NCI-H2227 treated with DMSO at 0.1 percent for 48 hours (cell line): ENCODE measurements at regions not wholly inside any gene's neighbourhood (a gene's known extent, or its start where the extent isn't known, plus 50 kb on each side); places are given as distances from the start of the nearest gene placed in this dataset.
"Not testable (repeated sequence)": the region's sequence is repeated elsewhere in the genome, so short reads cannot be mapped to it uniquely, and the experiment has no call there.

ENCODE experiments used
- DNase-seq: peaks from one replicate; lab custom pipeline; 2025; lab: John Stamatoyannopoulos, UW

DNA sequence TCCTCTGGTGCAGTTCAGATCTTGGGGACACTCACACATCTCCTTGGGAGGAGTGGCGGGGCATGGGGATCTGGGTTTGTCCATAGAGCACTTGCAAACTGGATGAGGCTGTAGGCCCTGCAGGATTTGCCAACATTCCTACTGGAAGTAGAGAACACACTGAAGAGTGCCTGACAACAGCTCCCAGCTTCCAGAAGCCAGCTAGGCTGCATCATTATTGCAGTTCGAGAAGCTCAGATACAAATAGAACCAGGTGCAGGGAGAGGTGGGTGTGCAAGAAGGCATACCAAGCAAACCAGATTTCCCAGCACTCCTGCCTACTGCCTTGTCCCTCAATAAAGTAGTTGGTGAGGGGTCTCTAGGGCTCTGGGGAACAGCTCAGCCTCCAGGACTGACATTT is 52.5 kb downstream of the RHOB start:
- DNase-seq: no peak

DNA sequence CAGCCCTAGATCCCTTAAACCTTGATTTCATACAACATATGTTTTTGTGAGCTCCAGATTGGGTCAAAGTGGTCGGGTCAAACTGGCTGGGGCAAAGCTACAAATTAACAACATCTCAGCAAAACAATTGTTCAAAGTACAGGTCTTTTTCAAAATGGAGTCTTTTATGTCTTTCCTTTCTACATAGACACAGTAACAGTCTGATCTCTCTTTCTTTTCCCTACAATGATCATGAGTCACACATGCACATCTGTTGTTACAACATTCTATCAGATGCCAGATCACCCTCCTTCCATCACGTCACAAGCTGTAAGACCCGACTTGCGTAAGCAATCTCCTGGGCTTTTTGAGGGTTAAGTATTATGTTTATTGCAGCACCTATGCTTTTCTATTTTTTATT is 55.1 kb downstream of the RHOB start:
- no peak for DNase-seq

DNA sequence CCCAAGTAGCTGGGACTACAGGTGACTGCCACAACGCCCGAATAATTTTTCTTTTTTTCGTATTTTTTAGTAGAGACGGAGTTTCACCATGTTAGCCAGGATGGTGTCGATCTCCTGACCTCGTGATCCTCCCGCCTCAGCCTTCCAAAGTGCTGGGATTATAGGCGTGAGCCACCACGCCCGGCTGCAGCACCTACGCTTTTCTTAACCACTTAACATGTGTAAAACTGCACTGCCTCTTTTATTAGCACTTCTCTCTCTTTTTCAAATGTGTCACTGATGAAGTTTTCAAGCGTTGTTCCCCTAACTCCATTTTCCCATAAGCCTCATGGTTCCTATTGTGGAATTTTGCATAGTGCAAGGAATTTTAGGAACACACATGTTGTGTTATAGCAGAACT is 55.6 kb downstream of the RHOB start:
- DNase-seq: not testable (repeated sequence)

DNA sequence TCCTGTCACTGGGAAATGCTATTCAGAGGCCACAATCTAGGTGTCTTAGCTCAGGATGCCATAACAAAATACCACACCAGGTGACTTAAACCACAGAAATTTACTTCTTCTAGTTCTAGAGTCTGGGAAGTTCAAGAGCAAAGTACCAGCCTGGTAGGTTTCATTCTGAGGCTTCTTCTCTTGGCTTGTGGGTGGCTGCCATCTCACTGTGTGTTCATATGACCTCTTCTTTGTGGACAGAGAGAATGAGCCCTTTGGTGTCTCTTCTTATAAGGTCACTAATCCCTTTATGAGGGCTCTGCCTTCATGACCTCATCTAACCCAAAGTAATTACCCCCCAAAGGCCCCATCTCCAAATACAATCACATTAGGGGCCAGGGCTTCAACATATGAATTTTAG is 57.3 kb downstream of the RHOB start:
- DNase-seq: no peak

DNA sequence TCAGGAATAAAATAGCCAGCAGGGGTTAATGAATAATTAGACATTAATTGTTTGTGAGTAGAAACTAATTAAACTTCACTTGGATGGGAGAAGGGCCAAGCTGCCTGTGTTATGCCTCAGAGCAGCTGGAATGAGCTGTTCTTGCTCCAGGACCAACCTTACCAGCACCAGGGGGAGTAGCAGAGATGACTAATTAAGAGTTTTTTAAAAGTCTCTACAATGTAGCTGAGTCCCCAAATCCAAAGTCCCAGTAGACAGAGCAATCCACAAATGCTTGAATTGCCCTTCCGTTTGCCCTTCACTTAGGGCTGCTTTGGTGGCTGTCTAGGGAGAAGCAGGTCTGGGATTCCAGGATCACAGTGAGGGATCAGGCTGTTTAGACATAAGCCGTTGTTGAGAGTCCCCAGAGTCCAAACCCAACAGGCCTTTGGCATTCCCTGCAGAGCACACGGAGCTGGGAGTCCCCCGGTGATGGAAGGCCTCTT is 59.4 kb downstream of the RHOB start:
- no peak for DNase-seq

DNA sequence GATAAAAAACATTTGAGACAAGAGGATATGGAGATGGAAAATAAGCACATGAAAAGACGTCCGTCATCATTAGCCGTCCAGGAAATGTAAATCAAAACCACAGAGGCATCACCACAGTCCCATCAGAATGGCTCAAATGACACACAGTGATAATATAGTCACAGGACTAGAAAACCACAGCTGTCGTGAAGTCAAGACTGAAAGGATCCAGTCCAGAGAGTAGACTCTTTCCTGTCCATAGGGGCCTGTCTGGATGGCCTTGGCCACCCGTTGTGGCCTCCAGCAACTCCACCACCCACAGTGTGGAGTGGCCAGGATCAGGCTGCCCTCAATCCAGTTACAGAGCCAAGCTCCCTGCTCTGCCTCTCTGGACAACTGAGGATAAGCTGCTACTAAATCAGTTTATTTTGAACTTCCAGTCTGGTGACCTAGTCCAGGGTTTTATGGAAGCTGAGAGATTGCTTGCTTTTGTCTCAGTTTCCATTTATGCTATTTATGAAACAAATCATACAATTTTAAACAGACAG is 60.4 kb downstream of the RHOB start:
- DNase-seq: no peak

DNA sequence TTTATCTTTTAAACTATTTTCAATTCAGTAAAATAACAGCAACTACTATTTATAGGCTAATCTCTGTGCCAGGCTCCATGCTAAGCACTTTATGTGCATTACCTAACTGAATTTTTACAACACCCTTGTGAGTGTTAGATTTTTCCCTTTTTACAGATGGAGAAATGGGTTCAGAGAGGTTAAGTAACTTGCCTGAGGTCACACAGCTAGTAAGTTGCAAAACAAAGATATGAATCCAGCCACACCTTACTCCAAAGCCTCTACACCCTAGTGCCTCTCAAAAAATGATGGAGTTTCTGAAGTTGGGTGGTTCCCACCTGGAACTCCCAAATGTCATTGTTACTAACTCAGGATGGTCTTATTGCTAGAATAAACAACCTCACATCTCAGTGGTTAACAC is 60.8 kb downstream of the RHOB start:
- DNase-seq: no peak

DNA sequence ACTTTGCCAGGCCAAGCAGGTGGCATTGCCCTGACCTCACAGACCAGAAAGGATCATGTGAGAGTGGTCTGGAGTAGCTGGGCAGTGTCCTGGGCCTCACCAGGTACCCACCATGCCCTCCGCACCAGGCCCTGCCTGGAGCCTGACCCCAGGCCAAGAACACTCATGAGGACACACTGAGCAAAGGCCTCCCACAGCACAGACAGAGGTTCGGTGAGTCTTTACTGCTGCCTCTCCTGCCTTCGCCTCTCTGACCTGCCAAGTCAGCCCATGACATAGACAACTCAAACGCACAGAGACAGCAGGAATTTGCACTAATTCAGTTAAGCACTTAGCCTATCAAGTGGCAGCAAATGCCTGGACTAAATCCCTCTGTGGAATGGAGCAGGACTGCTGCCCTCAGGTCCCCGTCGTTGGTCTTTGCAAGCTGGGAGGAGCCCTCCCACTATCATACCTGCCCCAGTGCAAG is 62.5 kb downstream of the RHOB start:
- DNase-seq: no peak

DNA sequence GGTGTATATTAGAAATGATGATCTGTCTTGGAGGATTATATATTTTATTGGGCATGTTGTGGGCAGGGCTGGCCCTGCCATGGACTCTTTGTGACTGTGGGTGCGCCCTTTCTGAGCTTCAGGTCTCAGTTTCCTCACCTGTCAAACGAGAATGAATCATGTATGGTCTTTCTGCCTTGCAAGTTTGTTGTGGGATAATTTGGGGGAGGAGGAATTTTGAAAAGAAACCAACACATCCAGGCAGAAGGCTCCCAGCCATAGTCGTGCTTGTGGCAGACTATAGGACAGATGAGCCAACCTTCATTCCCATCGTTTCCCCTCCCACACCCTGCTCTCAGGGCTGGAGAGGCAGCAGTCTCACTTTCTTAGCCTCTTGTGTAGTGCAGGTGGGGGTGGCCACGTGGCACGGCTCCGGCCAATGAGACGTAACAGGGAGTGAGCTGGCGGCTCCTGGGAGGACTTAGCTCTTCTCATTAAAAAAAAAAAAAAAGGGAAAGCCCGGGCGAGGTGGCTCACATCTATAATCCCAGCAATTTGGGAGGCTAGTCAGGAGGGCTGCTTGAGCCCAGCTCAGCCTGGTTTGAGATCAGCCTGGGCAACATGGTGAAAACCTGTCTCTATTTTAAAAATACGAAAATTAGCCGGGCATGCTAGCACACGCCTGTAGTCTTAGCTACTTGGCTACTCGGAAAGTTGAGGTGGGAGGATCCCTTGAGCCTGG is 63.1 kb downstream of the RHOB start:
- peak; percentile 27 for DNase-seq

DNA sequence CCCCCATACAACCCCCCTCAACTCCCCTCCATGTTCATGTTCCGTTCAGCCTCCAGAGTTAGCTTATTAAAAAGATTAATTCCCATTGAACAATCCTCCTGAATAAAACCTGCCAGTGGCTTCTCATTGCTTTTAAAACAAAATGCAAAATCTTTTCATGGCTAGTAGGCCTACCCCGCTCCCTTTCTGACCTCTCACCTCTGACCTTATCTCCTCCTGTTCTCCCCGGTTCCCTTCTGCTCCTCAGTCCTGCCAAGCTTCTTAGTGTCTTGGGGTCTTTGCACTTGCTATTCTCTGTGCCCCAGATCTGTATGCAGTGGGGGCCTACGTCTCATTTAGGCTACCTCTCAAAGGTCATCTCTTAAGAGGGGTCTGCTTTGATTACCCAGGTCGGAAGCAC is 64.3 kb downstream of the RHOB start:
- DNase-seq: no peak

DNA sequence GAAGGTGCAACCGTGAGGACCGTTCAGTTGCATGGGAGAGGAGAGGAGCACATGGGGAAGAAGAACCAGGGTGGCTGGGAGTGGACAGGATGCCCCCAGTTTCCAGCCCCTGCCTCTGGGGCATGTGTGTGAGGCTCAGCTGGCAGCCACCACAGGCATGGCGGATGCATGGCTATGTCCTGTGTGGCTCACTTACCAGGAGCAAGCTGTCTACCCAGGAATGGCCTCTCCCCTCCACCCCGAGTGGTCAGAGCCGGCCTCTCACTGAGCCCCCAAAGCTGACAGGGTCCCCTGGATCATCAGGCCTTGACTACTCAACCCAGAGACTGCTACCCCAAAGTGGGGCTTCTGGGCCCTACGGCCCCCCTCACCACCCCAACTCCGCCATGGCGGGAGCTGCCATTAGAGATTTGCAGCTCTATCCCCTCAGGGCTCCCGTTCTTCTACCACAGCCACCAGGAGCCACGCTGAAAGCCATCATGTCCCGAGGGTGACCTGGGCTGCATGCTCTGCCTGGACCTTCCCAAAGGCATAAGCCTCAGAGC is 65.3 kb downstream of the RHOB start:
- DNase-seq: no peak

DNA sequence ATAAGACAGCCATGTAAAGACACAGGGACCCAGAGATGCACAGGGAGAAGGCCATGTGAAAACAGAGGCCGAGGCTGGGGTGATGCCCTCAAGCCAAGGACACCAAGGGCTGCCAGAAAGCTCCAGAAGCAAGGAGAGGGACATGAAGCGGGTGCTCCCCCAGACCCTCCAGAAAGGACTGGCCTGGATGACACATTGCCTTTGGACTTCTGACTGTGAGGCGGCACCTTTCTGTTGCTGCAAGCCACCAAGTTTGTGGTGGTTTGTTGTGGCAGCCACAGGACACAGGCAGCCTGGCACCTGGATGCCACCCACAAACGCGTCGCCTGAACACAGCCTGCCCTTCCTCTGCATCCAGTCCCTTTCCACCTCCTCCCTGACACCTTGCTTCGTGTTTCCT is 67.1 kb downstream of the RHOB start:
- no peak for DNase-seq

DNA sequence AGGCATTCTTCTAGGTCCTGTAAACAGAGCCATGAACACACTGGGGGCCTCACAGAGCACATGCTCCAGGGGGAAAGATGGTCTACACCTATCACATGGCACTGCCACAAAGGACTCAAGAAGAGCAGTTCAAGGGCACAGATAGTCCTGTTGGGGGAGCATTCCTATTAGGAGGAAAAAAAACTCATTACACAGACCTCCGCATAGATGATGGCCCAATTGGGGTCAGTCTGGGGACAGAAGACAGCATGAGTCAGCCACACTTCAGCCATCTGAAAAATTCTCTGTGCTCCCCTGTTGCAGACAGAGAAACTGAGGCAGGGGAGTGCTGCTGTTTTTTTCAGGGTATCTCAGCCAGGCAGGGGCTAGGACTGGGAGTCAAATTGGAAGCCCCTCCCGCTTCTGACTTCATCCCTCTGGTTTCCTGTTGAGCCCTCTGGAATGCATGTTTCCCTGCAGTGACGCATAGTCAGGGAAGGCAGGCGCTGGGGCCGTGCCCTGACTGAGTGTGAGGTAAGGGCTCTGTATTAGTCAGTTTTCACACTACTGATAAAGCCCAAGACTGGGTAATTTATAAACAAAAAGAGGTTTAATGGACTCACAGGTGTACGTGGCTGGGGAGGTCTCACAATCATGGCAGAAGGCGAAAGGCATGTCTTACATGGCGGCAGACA is 67.9 kb downstream of the RHOB start:
- DNase-seq: no peak

DNA sequence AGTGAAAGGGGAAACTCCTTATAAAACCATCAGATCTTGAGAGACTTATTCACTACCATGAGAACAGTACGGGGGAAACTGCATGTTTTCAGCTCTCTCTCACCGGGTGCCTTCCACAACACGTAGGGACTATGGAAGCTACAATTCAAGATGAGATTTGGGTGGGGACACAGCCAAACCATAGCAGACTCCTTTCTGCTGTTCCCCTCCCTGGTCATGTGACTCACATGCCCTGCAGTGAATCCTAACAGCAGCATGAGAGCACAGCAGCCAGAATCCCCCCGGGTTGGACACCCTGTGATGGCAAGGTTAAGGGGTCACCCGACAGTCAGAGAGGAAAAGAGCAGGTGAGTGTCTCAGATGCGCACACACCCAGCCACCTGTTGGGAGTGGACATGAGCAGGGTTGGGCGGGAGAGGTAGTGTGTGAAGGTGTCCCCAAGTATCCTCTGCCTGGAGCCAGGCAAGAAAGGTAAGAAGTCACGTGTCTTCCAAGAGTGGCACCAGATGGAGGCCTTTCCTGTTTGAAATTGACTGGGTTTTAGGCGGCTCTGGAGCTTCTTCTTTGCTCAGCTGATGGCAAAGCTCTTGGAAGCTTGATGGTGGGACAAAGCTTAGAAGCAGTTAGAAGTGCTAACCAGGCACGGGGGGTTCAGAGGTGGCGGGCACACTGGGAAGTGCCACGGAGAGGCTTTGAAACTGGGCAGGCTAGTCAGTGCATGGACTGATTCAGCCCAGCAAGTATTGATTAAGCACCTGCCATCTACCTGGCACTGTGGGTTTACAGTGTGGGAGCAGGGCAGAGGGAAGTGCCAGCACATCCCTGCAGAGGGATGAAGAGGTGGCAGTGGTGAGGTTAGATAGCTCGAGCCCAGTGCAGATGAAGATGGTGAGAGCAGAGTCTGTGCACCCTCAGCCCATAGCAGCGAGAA is 68.7 kb downstream of the RHOB start:
- no peak for DNase-seq

DNA sequence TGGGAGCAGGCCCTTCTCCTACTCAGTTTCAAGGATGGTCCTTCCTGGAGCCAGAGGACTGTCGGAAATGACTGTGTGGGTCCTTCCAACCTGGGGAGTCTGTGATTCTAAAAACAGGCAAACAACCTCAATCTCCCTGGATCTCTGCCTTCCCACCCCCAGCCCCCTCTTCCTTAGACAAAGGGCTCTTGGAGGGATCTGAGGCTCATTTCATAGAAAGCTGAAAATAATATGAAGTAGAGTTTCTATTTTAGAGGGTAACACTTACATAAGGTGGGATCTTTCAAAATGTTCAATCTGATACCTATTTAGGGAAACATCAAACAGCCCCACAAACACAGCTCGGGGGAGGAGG is 69.4 kb downstream of the RHOB start:
- DNase-seq: no peak

DNA sequence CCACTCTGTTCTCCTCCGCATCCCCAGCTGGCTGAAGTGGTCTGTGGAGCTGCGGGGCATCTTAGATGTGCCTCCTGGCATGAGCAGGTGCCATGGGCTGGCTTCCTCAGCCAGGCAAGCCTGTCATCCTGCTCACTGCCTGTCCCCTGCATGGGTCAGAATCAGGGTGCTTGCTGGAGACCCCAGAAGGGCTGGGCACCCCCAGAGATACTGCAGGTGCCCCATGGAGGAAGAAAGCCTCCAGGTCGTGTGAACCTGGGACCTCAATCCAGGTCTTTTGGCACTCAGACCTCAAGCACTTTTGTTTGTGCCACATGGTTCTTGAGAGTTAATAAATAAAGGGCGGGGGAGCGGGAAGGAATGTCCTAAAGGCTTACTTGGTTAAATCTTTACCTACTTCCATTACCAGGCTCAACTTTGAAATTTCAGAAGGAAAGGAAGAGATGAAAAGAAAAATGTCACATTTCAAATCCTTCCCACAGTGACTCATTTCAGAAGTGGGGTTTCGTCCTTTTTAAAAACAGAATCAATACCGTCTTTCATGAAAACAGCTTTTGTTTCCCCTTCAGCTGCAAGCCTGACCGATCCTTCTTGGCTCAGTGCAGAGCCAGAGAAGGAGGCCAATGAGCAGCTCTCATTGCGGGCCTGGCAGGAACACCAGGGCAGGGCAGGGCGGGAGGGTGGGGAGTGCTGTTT is 69.9 kb downstream of the RHOB start:
- DNase-seq: no peak

DNA sequence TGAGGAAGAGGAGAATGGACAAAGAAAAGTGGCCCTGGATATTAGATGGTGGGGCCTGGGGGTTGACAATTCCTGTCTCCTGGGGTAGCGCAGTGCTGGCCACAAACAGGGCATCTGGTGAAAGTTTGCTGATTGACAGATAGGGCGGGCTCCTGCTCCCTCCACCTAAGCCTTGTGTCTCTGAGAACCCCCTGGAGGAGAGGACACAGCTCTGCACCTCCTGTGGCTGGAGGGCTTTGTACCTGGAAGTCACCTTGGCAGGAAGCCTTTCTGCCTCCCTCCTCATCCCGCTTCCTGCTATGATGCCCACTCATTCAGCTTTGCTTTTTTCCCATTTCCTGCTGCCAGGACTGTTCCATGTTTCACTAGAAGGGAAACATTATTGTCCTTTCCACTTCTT is 72.4 kb downstream of the RHOB start:
- no peak for DNase-seq

DNA sequence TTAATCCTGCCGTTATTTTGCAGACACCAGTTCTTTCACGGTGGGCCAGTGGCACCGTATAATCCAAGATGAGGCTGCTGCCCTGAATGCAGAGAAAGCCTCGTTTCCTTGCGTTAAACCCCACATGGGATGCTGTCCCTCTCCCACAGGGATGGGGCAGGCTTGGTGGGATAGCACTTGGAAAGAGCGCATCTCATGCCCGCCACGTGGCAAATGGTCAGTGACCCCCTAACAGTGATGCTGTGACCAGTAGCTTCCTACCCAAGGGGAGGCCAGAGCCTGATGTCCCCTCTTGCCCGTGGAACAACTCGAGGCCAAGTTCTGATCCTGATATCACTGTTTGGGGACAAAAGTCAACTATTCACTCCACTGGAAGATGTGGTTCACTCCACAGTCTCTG is 73.3 kb downstream of the RHOB start:
- no peak for DNase-seq

DNA sequence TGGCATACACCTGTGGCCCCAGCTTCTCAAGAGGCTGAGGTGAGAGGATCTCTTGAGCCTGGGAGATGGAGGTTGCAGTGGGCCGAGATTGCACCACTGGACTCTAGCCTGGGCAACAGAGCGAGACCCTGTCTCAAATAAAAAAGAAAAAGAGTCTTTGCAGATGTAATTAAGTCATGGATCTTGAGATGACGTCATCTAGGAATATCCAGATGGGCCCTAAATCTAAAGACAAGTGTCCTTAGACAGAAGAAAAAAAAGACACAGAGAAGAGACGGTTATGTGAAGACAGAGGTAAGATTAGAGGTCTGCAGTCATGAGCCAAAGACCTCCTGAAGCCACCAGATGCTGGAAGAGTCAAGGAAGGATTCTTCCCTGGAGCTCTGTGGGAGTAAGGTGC is 74.3 kb downstream of the RHOB start:
- DNase-seq: no peak

DNA sequence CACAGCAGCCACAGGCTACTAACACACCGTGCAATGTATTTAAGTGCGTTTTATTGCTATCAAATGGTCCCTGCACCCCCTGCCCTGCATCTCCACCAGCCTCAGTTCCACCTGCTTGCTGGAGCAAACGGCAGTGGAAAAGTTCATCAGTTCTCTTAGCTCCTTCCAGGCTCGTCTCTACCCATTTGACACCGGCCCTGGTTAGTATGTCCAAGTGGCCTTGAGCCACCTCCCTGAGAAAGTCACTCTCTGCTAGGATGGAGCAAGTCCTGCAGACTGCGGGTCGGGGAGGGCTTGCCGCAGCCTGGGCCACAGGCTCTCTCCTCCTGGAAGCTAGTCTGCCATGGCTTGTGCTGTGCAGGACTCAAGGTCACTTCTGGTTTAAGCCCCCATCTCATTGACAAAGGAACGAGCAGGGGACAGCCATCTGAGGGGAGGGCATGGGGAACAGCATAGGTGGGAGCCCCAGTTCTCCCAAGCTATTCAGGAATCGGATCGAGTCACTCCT is 74.9 kb downstream of the RHOB start:
- DNase-seq: no peak

DNA sequence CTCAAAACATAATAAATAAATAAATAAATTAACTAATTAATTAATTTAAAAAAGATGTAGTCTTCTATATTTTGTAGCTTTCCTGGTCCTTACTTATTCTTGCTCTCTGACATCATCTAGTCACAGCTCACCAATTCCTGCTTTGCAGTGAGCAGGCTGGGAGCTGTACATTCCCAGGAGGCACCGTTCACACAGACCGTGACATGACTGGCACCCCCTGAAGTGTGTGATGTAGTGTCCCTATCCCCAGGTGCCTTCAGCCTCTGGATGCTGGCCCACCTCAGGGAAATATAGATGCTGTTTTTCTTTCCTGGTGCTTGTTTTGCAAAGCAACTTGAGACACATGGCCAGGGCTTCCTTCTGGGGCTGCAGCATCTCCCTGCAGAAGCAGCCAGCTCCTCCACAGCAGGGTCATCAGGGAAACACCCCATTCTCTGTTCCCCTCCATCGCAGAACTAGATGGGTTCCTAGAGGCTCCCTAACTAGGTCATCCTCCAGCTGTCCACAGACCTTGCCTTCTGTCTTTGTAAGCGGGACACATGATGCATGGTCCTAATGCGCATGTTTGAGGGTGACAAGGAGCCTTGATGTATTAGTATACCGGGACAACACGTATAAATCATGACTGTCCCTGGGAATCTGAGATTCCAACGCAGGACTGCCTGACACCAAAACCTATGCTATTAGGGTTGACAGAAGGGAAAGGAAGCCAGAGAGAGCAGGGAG is 76.4 kb downstream of the RHOB start:
- no peak for DNase-seq
